ENCODE measurements at regions not wholly inside any gene's neighbourhood (a gene's known extent, or its start where the extent isn't known, plus 50 kb on each side); places are given as distances from the start of the nearest gene placed in this dataset.

DNA sequence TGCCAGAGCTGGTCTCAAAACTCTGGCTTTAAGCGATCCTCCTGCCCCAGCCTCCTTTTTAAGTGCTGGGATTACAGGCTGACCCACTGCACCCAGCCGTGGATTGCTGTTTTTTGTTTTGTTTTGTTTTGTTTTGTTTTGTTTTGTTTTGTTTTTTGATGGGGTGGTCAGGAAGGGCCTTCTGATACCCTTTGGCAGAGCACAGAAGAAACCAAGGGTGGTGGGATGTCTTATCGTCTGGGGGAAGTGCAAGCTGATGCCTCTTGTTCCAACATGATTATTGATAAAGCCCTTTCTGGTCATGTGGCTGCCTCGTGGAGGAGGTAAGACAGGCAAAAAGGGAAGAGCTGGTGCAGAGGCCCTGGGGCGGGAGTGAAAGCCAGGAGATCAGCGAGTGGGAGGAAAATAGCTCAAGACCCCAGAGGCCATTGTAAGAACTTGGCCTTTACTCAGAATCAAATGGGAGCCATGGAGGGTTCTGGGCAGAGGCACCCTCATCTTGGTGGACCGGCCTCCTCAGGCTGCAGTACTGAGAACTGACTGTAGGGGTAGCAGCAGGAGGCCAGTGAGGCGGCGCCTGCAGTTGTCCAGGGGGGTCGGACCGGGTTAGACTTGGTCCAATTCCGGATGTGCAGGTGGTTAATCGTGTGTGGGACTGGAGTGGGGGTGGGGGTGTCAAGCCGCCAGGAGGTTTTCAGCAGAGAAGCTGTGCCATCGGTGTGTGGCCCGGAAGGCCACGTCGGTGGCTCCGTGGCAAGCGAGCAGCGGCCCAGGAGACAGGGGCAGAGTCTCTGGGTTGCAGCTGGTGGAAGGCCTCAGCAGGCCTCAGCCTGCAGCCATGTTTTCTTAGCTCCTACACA is 84.4 kb upstream of the GSE1 start:
- no peak; the same call in 1 of the 2 replicates for TF ChIP-seq CTCF (IDR thresholded peaks at IDR 0.05)
- TF ChIP-seq POLR2AphosphoS5 (IDR thresholded peaks at IDR 0.05; ENCODE audit: low read depth, low read length) = no peak
